RWPE2 (cell line): ENCODE measurements at regions not wholly inside any gene's neighbourhood (a gene's known extent, or its start where the extent isn't known, plus 50 kb on each side); places are given as distances from the start of the nearest gene placed in this dataset.

ENCODE experiments used
- ATAC-seq: fragments of 200-7000 bp; cut with Tn5 transposase; 3 replicates; pipeline ENCODE4 v1.9.1; 2021; ENCODE audit warnings: low read depth
- DNase-seq: peaks from one replicate; pipeline ENCODE4 v3.0.0-alpha.2; 2020; ENCODE audit warnings: low spot score
- H3K27ac ChIP-seq: fragments of 450-650 bp; 2 replicates; pipeline ENCODE4 v1.5.1; 2017; ENCODE audit warnings: mild to moderate bottlenecking; ENCODE audit not compliant: poor library complexity, severe bottlenecking
- H3K27me3 ChIP-seq: fragments of 250-450 bp; sonication (Bioruptor Pico); 2 replicates; pipeline ENCODE4 v1.5.1; 2021; ENCODE audit warnings: mild to moderate bottlenecking, moderate library complexity; ENCODE audit not compliant: insufficient read depth, poor library complexity, severe bottlenecking
- H3K36me3 ChIP-seq: fragments of 250-450 bp; sonication (Bioruptor Pico); 2 replicates; pipeline ENCODE4 v1.5.1; 2020; ENCODE audit warnings: low read depth, mild to moderate bottlenecking, moderate library complexity
- H3K4me1 ChIP-seq: fragments of 250-450 bp; sonication (Bioruptor Pico); 2 replicates; pipeline ENCODE4 v1.5.1; 2021; ENCODE audit warnings: mild to moderate bottlenecking, moderate library complexity; ENCODE audit not compliant: insufficient read depth, poor library complexity, severe bottlenecking
- H3K4me3 ChIP-seq: fragments of 250-450 bp; sonication (Bioruptor Pico); 2 replicates; pipeline ENCODE4 v1.5.1; 2021; ENCODE audit warnings: mild to moderate bottlenecking, moderate library complexity; ENCODE audit not compliant: severe bottlenecking
- H3K9me3 ChIP-seq: fragments of 250-450 bp; sonication (Bioruptor Pico); 2 replicates; pipeline ENCODE4 v1.5.1; 2021; ENCODE audit warnings: mild to moderate bottlenecking, moderate library complexity; ENCODE audit not compliant: severe bottlenecking
- CTCF ChIP-seq: fragments of 450-650 bp; IDR thresholded peaks from one replicate; pipeline ENCODE4 v1.5.1; 2017; ENCODE audit warnings: mild to moderate bottlenecking, moderate library complexity; ENCODE audit not compliant: poor library complexity, severe bottlenecking

- Histone ChIP-seq H3K36me3 (no peaks in the 10 kb centered on the region), H3K4me1 (no peaks in the 10 kb centered on the region), H3K27ac (no peak overlapping the region), H3K4me3 (no peak overlapping the region), H3K9me3 (no peaks in the 10 kb centered on the region), H3K27me3 (no peaks in the 10 kb centered on the region)
- no peak for TF ChIP-seq CTCF
- ATAC-seq (no peak), DNase-seq (no peak)
Observed at GRCh38 chr5:118762291-118762690, 226.1 kb downstream of the DTWD2 start.

- no peaks in the 10 kb centered on the region for H3K9me3 ChIP-seq
- TF ChIP-seq CTCF: no peak
- no peak for DNase-seq
- no peak overlapping the region for H3K27ac ChIP-seq
- no peak overlapping the region for H3K4me3 ChIP-seq
- no peak for ATAC-seq
- no peaks in the 10 kb centered on the region for H3K27me3 ChIP-seq
- H3K36me3 ChIP-seq: no peaks in the 10 kb centered on the region
- no peaks in the 10 kb centered on the region for H3K4me1 ChIP-seq
Observed at GRCh38 chr5:118761814-118762213, 226.5 kb downstream of the DTWD2 start.

GRCh38 chr5:118752969-118753368 is 235.4 kb downstream of the DTWD2 start:
- peaks cover 20% of the 10 kb centered on the region for H3K27me3 ChIP-seq
- no peak overlapping the region for H3K4me3 ChIP-seq
- ATAC-seq (no peak), DNase-seq (no peak)
- H3K4me1 ChIP-seq: no peaks in the 10 kb centered on the region
- no peak overlapping the region for H3K27ac ChIP-seq
- H3K9me3 ChIP-seq: no peaks in the 10 kb centered on the region
- no peak for TF ChIP-seq CTCF
- no peaks in the 10 kb centered on the region for H3K36me3 ChIP-seq

GRCh38 chr5:118736396-118736795 is 252.0 kb downstream of the DTWD2 start:
- Histone ChIP-seq H3K27ac (no peak overlapping the region), H3K9me3 (no peaks in the 10 kb centered on the region), H3K36me3 (no peaks in the 10 kb centered on the region), H3K4me1 (no peaks in the 10 kb centered on the region), H3K4me3 (no peak overlapping the region), H3K27me3 (no peaks in the 10 kb centered on the region)
- TF ChIP-seq CTCF: no peak
- ATAC-seq (no peak), DNase-seq (no peak)

GRCh38 chr5:118733394-118733793 is 255.0 kb downstream of the DTWD2 start:
- Histone ChIP-seq H3K27me3 (no peaks in the 10 kb centered on the region), H3K27ac (no peak overlapping the region), H3K36me3 (no peaks in the 10 kb centered on the region), H3K9me3 (no peaks in the 10 kb centered on the region), H3K4me3 (no peak overlapping the region), H3K4me1 (no peaks in the 10 kb centered on the region)
- ATAC-seq (no peak), DNase-seq (no peak)
- no peak for TF ChIP-seq CTCF
